ENCODE measurements at regions not wholly inside any gene's neighbourhood (a gene's known extent, or its start where the extent isn't known, plus 50 kb on each side); places are given as distances from the start of the nearest gene placed in this dataset.
"Not testable (repeated sequence)": the region's sequence is repeated elsewhere in the genome, so short reads cannot be mapped to it uniquely, and the experiment has no call there.

DNA sequence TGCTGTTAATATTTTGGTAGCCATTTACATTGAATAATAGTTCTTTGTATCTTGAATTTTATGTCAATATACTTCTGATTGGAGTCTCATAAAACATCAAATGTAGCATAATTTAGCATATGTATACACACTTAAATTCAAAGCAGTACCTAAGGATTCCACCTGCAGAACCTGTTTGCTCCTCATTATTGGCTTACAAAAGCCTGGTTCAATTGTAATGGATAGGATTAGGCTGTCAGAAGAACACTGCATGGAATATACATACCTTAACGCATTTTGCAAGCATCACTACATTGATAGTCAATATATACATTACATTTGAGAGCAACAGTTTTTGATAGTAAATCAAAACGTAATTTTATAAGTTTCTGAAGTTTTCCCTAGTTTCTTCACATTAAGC, 711.3 kb upstream of the COX7C start:
- DNase-seq, result no peak

DNA sequence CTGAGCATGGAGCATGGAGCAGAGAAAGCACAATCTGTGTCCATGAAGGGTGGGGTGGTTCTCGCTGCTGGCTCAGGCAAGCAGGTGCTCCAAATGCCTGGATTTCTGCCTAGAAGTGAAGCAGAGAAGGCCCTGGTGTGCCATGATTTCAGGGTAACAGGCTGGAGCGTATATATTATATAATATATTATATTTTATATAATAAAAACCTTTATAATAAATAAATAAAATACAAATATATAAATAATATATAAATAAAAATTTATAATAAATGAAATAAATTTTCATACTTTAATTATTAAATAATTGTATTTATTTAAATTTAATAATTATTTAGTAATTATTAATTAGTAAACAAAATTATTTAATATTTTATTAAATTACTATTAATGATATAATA, 707.4 kb upstream of the COX7C start:
- no peak for DNase-seq

DNA sequence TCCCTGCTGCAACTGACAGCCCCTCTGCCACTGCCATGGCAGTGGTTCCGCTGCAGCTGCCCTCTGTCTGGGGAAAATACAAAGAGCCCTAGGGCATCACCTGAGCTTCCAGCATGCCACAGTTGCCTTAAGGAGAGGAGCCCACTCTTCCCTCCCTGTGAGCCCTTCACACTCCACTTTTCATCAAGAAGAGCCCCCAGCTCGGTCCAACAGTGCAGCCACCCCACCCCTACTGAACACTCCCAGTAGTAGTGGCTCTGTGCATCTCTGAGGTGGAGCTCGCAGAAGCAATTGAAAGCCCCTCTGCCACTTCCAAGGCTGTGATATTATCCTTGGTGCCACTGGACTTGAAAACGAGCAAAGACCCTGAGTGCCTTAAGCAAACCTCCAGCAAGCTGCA, 696.8 kb upstream of the COX7C start:
- DNase-seq, result no peak

DNA sequence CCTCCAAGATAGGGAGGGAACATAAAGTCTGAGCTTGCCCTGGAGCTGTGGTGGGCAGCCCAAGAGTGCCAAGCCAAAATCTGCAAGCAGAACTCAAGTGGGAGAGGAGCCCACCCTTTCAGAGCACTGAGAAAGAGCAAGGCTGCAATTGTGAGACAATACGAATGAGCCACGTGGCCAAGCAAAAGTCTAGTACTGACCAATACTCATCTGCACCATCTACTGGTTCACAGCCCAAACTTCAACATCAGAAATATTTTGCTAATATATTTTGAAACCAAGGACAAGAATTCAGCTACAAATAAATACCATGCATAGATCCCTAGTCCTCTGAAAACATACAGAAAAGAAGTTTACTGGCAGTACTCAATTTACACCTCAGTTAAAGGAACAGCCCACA, 696.2 kb upstream of the COX7C start:
- DNase-seq, result no peak

DNA sequence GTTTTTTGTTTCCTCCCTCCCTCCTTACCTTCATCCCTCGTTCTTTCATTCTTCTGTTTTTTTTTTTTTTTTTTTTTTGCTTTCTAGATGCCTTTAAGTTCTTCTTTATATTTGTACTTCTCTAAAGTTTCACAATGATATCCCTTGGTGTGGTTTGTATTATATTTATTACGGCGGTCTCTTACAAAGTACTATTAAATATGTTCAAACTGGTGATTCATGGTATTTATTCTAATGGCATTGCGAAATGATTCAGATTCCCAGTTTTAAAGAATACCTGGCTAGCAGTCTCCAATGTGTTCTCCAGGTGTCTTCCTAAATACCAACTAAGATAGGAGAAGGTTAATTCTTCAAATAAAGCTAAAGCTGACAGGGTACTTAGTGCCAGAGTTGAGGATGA, 690.1 kb upstream of the COX7C start:
- DNase-seq, result no peak

DNA sequence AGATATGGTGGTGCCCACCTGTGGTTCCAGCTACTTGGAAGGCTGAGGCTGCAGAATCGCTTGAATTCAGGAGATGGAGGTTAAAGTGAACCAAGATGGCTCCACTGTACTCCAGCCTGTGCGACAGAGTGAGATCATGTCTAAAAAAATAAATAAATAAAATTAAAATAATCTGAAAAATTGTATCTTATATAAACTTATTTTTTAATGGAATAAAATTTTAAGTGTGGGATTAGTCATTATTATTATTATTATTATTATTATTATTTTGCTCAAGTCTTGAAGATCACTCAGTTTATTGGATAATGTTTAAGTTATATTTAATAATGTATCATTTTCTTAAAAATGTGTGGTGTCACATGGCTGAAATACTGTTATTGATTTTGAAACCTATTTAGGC, 688.0 kb upstream of the COX7C start:
- DNase-seq, result no peak

DNA sequence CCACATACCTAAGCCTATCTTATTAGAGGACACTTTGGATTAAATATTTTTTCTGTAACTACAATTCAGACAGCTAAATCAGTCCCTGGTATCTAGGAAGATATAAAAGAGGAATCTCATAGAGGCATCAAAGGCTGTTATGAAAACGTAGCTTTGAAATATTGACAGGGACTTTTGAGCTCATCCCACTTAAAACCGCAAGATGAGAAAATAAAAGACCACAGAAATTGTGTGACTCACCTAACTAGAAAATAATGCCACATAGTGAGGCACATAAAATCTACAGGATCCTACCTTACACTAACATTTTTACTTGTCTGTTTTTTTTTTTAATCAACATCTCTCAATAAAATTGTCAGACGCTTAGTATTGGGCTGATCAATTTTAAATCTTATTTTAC, 686.5 kb upstream of the COX7C start:
- no peak for DNase-seq

DNA sequence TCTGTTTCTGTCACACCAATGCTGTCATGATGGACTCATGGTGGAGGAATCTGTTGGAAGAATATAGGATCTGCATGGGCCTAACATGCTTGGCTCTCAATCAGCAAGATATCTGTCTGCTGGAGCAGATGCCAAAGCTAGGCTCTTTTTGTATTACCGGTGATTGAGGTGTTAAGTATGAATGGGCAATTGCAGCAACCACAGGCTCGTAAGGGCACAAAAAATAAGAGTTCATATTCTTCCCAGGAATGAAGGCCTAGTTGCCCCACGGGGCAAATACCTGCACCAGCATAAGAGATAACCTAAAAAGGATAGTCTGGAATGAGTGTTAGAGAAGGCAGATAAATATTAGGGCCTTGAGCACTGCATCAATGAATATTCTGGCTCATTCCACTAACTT, 679.5 kb upstream of the COX7C start:
- DNase-seq, result no peak

DNA sequence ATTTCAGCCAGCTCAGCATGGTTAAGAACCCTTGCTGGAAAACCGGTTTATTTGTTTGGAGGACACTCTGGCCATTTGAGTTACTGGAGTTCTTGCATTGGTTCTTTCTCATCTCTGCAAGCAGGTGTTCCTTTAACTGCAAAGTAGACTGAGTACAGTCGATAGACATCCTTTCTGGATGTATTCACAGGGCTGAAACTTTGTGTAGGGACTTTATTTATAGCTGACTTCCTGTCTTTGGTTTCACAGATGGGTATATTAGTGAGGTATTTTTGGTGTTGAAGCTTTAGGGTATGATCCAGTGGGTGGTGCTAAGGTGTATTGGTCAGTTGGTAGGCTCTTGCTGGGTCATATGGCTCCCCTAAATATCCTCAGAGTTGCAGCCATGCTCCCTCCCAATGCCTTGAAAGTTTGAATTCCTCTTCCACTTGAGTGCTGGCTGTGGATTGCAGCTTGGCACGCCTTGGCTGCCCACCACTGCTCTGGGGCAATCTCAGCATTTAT, 666.0 kb upstream of the COX7C start:
- DNase-seq, result no peak

DNA sequence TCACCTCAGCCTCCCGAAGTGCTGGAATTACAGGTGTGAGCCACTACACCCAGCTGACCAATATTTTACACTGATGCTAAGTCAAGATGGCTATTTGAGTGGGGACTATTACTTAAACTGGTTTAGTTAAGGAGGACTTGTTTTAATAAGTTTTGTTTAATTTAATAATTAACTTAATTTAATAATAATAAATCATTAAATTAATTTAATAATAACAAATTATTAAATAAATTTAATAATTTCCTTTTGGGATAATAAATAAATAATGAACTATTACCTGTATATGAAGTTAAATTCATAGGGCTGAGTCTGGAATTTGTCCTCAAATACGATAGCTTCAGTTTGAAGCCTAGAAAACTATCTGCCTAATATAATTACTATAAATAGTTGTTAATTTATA, 665.1 kb upstream of the COX7C start:
- DNase-seq, result no peak

DNA sequence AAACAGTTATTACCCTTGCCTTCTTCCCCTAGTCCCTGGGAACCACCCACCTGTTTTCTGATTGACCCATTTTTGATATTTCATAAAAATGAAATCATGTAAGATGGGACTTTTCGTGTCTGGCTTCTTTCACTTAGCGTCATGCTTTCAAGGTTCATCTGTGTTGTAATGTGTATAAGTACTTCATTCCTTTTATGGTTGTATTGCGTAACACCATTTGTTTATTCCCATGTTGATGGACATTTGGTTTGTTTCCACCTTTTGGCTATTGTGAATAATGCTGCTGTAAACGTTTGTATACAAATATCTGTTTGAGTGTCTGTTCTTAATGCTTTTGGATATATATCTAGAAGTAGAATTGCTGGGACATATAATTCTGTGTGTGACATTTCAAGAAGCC, 650.1 kb upstream of the COX7C start:
- DNase-seq, result no peak

DNA sequence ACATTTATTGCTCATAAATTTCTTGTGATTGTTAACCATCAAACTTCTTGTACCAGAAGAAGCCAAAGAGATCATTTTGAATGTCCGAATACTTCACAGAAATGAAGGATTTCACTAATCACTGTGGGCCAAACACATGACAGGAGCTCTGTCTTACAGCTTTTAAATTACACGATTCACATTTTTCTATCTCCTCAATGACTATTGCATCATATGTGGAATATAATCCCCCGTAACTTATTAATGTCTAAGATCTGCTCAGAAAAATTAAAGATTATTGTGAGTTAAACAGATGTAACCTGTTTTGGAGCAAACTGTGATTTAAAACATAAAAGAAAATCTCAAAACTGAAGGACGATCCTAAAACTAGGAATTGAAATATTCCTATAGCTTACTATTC, 645.2 kb upstream of the COX7C start:
- DNase-seq, result no peak

DNA sequence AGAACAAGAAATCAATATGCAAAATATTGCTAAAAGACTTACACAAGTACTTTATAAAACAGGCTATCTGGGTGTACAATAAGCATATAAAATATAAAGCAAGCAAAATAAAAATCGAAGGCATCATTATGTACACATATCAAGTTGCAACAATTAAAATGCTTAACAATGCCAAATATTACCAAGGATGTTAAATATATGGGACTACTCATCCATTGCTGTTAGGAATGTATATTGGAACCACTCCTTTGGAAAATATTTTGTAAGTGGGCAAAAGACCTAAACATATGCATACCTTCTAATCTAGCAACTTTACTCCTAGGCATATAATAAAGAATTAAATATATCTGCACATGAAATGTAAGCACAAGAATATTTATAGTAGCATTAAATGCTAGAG, 632.6 kb upstream of the COX7C start:
- no peak for DNase-seq

DNA sequence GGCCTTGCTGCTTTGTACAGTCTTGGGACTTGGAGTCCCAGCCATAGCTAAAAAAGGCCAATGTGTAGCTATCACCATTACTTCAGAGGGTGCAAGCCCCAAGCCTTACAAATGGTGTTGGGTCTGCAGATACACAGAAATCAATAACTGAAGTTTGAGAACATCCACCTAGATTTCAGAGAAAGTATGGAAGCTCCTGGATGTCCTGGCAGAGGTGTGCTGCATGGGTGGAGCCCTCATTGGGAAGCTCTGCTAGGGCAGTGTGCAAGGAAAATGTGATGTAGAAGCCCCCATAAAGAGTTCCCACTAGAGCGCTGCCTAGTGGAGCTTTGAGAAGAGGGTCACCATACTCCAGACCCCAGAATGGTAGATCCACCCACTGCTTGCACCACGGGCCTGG, 626.7 kb upstream of the COX7C start:
- no peak for DNase-seq

DNA sequence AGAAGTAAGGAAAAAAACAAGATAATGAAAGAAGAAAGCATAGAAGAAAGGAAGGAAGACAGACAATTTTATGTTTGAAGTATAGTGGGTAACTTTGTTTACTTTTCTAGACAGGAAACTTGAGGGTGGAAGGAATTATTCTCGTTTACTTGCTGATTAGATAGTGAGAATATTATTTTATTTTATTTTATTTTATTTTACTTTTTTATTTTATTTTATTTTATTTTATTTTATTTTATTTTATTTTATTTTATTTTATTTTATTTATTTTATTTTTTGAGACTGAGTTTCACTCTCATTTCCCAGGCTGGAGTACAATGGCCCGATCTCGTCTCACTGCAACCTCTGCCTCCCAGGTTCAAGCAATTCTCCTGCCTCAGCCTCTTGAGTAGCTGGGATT, 623.1 kb upstream of the COX7C start:
- not testable (repeated sequence) for DNase-seq

DNA sequence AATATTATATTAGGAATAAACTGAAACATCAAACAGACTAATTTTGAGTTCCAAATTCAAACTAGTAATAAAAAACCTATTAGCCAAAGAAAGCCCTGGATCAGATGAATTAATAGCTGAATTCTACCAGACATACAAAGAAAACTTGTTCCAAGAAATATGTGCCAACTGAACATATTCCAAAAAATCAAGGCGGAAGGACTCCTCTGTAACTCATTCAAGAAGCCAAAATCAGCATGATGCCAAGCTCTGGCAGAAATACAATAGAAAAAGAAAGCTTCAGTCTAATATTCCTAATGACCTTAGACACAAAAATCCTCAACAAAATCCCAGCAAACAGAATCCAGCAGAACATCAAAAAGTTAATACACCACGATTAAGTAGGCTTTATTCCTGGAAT, 619.1 kb upstream of the COX7C start:
- no peak for DNase-seq

DNA sequence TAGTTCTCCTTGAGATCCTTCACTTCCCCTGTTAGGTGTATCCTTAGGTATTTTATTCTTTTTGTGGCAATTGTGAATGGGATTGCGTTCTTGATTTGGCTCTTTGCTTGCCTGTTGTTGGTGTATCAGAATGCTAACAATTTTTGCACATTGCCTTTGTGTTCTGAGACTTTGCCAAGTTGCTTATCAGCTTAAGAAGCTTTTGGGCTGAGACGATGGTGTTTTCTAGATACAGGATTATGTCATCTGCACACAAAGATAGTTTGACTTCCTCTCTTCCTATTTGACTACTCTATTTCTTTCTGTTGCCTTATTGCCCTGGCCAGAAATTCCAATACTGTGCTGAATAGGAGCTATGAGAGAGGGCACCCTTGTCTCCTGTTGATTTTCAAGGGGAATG, 609.4 kb upstream of the COX7C start:
- no peak for DNase-seq

DNA sequence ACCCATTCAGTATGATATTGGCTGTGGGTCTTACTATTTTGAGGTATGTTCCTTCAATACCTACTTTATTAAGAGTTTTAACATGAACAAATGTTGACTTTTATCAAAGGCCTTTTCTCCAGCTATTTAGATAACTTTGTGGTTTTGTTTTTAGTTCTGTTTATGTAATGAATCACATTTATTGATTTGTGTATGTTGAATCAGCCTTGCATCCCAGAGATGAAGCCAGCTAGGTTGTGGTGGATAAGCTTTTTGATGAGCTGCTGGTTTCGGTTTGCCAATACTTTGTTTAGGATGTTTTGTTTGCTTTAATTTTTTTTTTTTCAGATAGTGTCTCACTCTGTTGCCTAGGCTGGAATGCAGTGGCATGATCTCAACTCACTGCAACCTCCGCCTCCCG, 609.0 kb upstream of the COX7C start:
- no peak for DNase-seq

DNA sequence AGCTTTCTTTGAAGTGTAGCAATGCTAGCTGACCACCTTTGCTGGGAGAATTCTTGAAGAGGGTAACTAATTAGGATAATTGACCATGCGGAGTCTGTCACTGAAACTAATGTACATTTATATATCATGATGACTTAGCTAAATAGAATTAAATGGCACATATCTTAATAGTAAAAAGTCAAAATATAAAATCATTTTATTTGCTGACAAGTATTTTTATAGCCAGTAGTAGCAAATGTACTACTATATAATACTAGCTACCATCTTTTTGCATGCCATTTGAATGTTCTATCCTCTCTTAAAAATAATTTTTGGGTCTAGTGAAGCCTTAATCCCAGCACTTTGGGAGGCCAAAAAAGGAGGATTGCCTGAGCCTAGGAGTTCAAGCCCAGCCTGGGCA, 605.8 kb upstream of the COX7C start:
- no peak for DNase-seq

DNA sequence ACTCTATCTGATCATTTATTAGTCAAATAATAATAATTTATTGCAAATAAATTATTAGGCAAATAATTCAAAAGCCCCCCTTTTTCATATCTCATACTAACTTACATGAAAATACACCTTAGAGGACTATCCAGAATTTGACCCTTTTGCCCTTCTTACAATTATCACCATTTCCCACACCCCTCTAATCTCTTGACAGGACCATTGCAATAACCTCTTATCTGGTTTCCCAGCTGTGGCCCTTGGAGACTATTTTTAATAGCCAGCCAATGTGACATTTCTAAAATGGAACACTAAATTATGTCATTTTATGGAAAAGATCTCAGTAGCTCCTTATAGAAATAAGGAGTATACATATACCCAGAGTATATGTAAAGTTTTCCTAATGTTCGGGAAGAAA, 588.4 kb upstream of the COX7C start:
- DNase-seq, result no peak

DNA sequence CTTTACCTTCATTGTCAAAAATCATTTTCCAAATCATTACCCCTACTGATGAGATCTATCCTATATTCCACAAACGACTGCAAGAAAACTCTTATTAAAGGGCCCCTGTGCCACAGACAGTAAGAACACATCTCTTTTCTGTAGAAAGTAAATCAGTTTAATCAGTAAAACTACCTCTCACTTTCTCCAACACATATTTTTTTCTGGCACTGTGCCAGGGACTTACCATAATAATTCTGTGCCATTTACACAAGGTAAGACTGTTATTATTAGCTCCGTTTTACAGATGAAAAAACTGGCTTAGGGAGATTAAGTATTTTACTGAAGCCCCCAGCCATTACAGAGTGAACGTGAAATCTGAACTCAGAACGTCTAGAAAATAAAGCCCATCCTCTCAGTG, 587.0 kb upstream of the COX7C start:
- no peak for DNase-seq

DNA sequence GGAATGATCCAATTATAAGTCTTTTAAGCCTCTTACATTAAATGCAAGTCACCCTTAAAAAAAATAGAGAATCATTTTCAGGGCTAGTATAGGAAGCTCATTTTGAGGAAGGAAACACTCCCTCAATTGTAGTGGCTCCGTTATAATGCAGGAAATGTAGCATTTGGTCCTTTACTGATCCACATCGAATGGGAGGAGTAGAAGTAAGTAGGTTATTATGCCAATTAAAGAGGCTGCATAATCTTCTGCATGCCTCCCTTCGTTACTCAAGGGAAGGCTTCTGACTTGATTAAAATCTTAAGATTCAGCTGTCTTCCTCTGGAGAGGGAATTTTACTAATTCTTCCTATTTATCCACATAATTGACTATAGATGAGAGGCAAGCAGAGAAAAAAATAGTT, 579.2 kb upstream of the COX7C start:
- DNase-seq, result no peak

DNA sequence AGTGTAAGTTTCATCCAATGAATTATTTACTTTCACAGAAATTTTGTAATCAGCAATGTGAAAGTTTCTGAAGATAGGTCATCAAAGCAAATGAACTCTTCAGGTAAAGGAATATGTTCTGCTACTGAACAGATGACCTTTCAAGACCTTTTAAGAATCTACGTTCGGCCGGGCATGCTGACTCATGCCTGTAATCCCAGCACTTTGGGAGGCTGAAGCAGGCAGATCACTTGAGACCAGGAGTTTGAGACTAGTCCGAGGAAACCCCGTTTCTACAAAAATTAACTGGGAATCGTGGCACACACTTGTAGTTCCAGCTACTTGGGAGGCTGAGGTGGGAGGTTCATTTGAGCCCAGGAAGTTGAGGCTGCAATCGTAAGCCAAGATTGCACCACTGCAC, 578.4 kb upstream of the COX7C start:
- DNase-seq, result no peak

DNA sequence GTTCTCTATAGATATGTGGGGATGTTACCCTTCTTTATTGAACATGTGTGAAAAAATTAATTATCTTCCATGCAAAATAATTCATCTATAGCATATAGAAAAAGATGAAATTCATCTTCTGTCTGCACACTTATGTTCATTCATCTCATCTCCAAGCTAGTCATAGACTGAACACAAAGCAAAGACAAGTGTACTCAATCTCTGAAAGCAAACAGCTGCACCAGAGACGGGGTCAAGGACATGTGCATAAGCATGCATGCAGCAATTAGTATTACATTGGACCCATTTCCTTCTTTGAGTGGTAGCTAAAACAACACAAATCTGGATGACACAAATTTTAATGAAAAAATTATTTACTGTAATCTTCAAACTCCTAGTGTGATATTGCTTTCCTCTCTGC, 547.0 kb upstream of the COX7C start:
- no peak for DNase-seq

DNA sequence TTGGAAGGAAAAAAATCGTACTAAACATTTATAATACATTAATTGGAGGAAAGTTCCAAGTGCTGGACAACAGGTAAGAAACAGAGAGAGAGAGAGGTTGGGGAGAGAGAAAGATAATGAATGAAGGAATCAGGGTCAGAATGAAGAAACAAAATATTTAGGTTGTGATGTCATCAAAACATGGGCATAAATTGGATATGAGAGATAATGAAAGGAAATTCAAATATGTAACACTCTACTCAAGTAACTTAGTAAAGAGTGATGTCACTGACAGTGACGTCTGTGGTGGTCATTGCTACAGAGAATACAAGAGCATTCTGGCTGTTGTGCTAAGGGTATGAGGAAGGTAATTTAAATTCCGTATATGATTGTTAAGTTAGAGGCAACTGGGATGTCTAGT, 543.4 kb upstream of the COX7C start:
- no peak for DNase-seq

DNA sequence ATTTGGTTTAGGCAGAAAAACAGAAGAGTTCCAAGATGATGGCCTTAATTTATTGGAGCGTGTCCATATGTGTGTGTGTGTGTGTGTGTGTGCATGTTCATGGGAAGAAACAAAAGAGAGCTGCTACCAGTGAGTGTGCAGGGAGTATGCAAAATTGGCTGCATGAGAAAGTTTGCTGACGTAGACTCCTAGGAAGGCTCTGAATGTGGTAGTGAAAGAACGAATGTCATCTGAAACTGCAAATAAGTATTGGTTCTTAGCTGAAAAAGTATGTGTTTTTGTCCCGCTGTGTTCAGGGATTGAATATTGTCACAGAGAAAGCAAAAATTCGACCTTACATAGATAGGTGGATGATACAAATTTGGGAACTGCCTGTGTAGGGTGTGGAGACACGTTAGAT, 542.6 kb upstream of the COX7C start:
- DNase-seq, result no peak

All from stimulated activated CD4-positive, alpha-beta T cell treated with anti-CD3 and anti-CD28 coated beads, Interleukin-15, amount 100 ng/mL, for 24 hours (primary cell).